Heart right ventricle (tissue), 16 donors: ENCODE measurements at regions not wholly inside any gene's neighbourhood (a gene's known extent, or its start where the extent isn't known, plus 50 kb on each side); places are given as distances from the start of the nearest gene placed in this dataset.

ENCODE experiments used
- ATAC-seq, 8 donors: fragments of 200-7000 bp; cut with Tn5 transposase; one replicate each; pipeline ENCODE4 v1.9.1; 2020; ENCODE audit warnings: mild to moderate bottlenecking in 8 of 8, moderate library complexity in 8 of 8, moderate number of reproducible peaks in 1 of 8
- DNase-seq, 2 donors: peaks; one replicate each; pipeline ENCODE4 v3.0.0-alpha.2; 2020
- H3K27ac ChIP-seq, 10 donors: fragments of 200-600 bp; sonication (generic) in 2 of 10; one replicate each; pipeline versions ENCODE4 v1.5.0 to v1.8.0; 2020 to 2022; ENCODE audit warnings: mild to moderate bottlenecking in 3 of 10
- H3K27me3 ChIP-seq, 7 donors: fragments of 200-600 bp; one replicate each; pipeline ENCODE4 v1.8.0; 2021 to 2022; ENCODE audit warnings: mild to moderate bottlenecking in 2 of 7
- H3K36me3 ChIP-seq, 9 donors: fragments of 200-600 bp; sonication (generic) in 1 of 9; one replicate each; pipeline versions ENCODE4 v1.5.0 to v1.8.0; 2020 to 2022; ENCODE audit warnings: mild to moderate bottlenecking in 2 of 9
- H3K4me1 ChIP-seq, 9 donors: fragments of 200-600 bp; sonication (generic) in 1 of 9; one replicate each; pipeline versions ENCODE4 v1.5.0 to v1.8.0; 2020 to 2022; ENCODE audit warnings: mild to moderate bottlenecking in 4 of 9
- H3K4me3 ChIP-seq, 10 donors: fragments of 200-600 bp; sonication (generic) in 2 of 10; one replicate each; pipeline versions ENCODE4 v1.5.0 to v1.8.0; 2020 to 2022; ENCODE audit warnings: mild to moderate bottlenecking in 7 of 10, moderate library complexity in 2 of 10
- H3K9me3 ChIP-seq, 11 donors: fragments of 200-600 bp in 10 of 11; sonication (generic) in 2 of 11; one replicate each; pipeline versions ENCODE4 v1.5.0 to v1.8.0; 2013 to 2022; ENCODE audit warnings: mild to moderate bottlenecking in 2 of 11, control low read depth in 1 of 11, moderate library complexity in 1 of 11
- CTCF ChIP-seq, 9 donors: fragments of 200-600 bp; sonication (generic) in 2 of 9; IDR thresholded peaks; one replicate each; pipeline versions ENCODE4 v1.5.0 to v1.8.0; 2021 to 2022; ENCODE audit warnings: antibody characterized with exemption in 9 of 9, mild to moderate bottlenecking in 5 of 9, moderate library complexity in 1 of 9
- WGBS, 2 donors: extraction: QIAGEN DNeasy Blood & Tissue Kit; methylation state at CpG; one replicate each; pipeline ENCODE4 v1.1.7; 2013; ENCODE audit warnings: inconsistent platforms in 1 of 2; 5-methylcytosine and 5-hydroxymethylcytosine counted together
- intact Hi-C, 10 donors: fragments of 100-400 bp; cut with DNase I; formaldehyde crosslinking; loops; one replicate each; pipeline versions ENCODE4 v1.11.1 to v1.14.2; 2022
- donor health status: Arrhythmogenic right ventricular cardiomyopathy.
- donor health status: ischemic (EF 13 %, LVEDD 7.1; RV severe dilation, severe dysfunction).
- donor health status: healthy with polysubstance abuse.
- donor health status: DM: no; HTN: yes; CAD: no.
- donor health status: DM: no; HTN: no; CAD: no.
- donor health status: ischemic (EF 25% LVEDD 6.9; RV normal size, moderate dysfunction).
- donor health status: ischemic (EF 25% LVEDD 5.7; RV mildly dilated, moderate dysfunction).
- donor health status: healthy.
- donor health status: DM: yes; HTN: yes; CAD: no.
- donor health status: Ischemic cardiomyopathy.
- donor health status: ischemic (EF 35%, LVEDD 5.7; RV mildly dilated, moderate dysfunction).
- donor health status: nonischemic (EF 11% LVEDD 7.7; RV severe dilation, severe dysfunction).
- donor health status: DM: yes; HTN: yes; CAD: no.
- donor health status: PGD.
- donor health status: ischemic (EF 29% LVEDD 5.4; RV normal size, mild dysfunction).
- donor health status: nonischemic (EF 23%, LVEDD 6.1; RV moderate dilation, normal function).

- no peak overlapping the region for H3K27ac ChIP-seq
- 67 to 71% methylated on average over 11 of the region's 11 CpGs for WGBS, 2 donors
- DNase-seq (no peak), ATAC-seq (no peak)
- no peaks in the 10 kb centered on the region for H3K36me3 ChIP-seq
- peaks cover 0 to 16% (median 4%) of the 10 kb centered on the region in 7 donors for H3K27me3 ChIP-seq
- H3K9me3 ChIP-seq = no peaks in the 10 kb centered on the region
- no peak for TF ChIP-seq CTCF (IDR thresholded peaks at IDR 0.05)
- H3K4me3 ChIP-seq = no peak overlapping the region
- H3K4me1 ChIP-seq = no peaks in the 10 kb centered on the region
- intact Hi-C loops = no loop called here
Observed at GRCh38 chr7:70923181-70923845, 208.6 kb upstream of the GALNT17 start.

GRCh38 chr7:70925411-70926115 lies 206.4 kb upstream of the GALNT17 start:
- WGBS, 2 donors = 77 to 80% methylated on average over 5 of the region's 5 CpGs
- H3K4me3 ChIP-seq = no peak overlapping the region
- no peak for TF ChIP-seq CTCF (IDR thresholded peaks at IDR 0.05)
- H3K27ac ChIP-seq = no peak overlapping the region
- no peaks in the 10 kb centered on the region for H3K9me3 ChIP-seq
- H3K4me1 ChIP-seq = no peaks in the 10 kb centered on the region
- no peaks in the 10 kb centered on the region for H3K36me3 ChIP-seq
- intact Hi-C loops = no loop called here
- DNase-seq (no peak), ATAC-seq (no peak)
- H3K27me3 ChIP-seq = peaks cover 0 to 16% (median 4%) of the 10 kb centered on the region in 7 donors

GRCh38 chr7:70926666-70927065 lies 205.3 kb upstream of the GALNT17 start:
- no peaks in the 10 kb centered on the region for H3K4me1 ChIP-seq
- 60 to 63% methylated on average over 4 of the region's 4 CpGs for WGBS, 2 donors
- no peak for TF ChIP-seq CTCF (IDR thresholded peaks at IDR 0.05)
- H3K4me3 ChIP-seq = no peak overlapping the region
- DNase-seq (no peak), ATAC-seq (no peak)
- H3K27me3 ChIP-seq = peaks cover 0 to 16% (median 4%) of the 10 kb centered on the region in 7 donors
- H3K9me3 ChIP-seq = no peaks in the 10 kb centered on the region
- H3K27ac ChIP-seq = no peak overlapping the region
- no peaks in the 10 kb centered on the region for H3K36me3 ChIP-seq
- intact Hi-C loops = no loop called here

- TF ChIP-seq CTCF (IDR thresholded peaks at IDR 0.05) = no peak
- intact Hi-C loops = no loop called here
- Histone ChIP-seq H3K4me1 (no peaks in the 10 kb centered on the region), H3K4me3 (no peak overlapping the region), H3K27ac (no peak overlapping the region), H3K36me3 (no peaks in the 10 kb centered on the region), H3K27me3 (peaks cover 0 to 15% (median 0%) of the 10 kb centered on the region in 7 donors), H3K9me3 (no peaks in the 10 kb centered on the region)
- no peak for ATAC-seq
- WGBS, 2 donors = 75% methylated on average over 8 of the region's 8 CpGs
- no peak for DNase-seq
Observed at GRCh38 chr7:70935311-70935710, 196.6 kb upstream of the GALNT17 start.
